PC-9 (cell line): ENCODE measurements at regions not wholly inside any gene's neighbourhood (a gene's known extent, or its start where the extent isn't known, plus 50 kb on each side); places are given as distances from the start of the nearest gene placed in this dataset.

ENCODE experiments used
- EZH2 ChIP-seq: fragments of 200-600 bp; sonication (generic); IDR thresholded peaks from 2 replicates; pipeline ENCODE4 v1.8.0; 2017; ENCODE audit warnings: antibody characterized with exemption, low read depth
- TF ChIP-seq, protein P1 (sequence below): fragments of 200-600 bp; sonication (generic); conservative IDR thresholded peaks from 2 replicates; pipeline ENCODE4 v1.6.1; 2017; ENCODE audit warnings: mixed run types, antibody characterized with exemption, mild to moderate bottlenecking, moderate library complexity

DNA sequence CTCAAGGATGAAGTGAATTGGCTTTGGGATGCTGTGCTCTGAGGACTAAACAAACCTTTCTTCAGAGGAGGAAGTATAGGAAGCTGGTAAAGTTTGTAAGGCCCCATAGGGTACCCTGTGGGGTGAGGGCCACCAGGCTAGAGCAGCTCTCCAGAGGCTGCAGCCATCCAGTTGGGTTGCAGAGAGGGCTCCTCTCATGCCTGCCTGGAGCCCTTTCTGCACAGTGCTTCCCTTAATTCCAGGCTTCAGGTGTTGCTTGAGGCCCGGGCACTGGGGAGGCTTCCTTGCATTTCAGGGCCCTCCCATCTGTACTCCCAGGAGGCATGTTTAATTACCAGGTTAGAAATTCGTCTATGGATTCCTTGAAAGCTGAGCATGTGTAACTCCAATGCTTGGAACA lies 95.3 kb upstream of the FSTL4 start:
- TF ChIP-seq EZH2, result no peak
- TF ChIP-seq, protein P1, sequence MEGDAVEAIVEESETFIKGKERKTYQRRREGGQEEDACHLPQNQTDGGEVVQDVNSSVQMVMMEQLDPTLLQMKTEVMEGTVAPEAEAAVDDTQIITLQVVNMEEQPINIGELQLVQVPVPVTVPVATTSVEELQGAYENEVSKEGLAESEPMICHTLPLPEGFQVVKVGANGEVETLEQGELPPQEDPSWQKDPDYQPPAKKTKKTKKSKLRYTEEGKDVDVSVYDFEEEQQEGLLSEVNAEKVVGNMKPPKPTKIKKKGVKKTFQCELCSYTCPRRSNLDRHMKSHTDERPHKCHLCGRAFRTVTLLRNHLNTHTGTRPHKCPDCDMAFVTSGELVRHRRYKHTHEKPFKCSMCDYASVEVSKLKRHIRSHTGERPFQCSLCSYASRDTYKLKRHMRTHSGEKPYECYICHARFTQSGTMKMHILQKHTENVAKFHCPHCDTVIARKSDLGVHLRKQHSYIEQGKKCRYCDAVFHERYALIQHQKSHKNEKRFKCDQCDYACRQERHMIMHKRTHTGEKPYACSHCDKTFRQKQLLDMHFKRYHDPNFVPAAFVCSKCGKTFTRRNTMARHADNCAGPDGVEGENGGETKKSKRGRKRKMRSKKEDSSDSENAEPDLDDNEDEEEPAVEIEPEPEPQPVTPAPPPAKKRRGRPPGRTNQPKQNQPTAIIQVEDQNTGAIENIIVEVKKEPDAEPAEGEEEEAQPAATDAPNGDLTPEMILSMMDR, result no peak
